Epidermal melanocyte (primary cell): ENCODE measurements at regions not wholly inside any gene's neighbourhood (a gene's known extent, or its start where the extent isn't known, plus 50 kb on each side); places are given as distances from the start of the nearest gene placed in this dataset.
"Not testable (repeated sequence)": the region's sequence is repeated elsewhere in the genome, so short reads cannot be mapped to it uniquely, and the experiment has no call there.

Source experiments
- DNase-seq: peaks from one replicate; pipeline ENCODE4 v3.0.0; 2011; ENCODE audit warnings: low spot score; ENCODE audit not compliant: insufficient read length

DNA sequence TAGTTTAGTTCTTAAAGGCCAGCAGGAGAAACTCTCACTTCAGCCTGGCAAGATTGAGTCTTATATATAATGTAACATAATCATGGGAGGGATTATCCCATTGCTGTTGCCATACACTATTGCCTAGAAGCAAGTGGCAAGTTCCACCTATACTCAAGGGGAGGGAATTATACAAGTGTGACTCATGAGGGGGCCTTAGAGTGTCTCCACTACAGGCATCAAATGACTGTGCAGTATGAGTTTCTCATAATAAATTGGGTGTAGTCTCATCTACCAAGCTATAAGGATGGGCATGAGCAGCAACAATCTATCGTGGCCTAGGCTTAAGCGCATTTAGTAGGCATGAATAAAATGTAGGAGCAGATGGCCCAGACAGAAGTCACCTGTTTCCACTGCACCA lies 89.1 kb upstream of the C1GALT1C1 start:
- no peak for DNase-seq

DNA sequence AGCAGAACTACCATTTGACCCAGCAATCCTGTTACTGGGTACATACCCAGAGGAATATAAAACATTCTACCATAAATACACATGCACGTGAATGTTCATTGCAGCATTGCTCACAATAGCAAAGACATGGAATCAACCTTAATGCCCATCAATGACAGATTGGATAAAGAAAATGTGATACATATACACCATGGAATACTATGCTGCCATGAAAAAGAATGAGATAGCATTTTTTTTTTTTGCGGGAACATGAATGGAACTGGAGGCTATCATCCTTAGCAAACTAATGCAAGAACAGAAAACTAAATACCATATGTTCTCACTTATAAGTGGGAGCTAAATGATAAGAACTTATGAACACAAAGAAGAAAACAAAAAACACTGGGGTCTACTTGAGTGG lies 72.5 kb upstream of the C1GALT1C1 start:
- not testable (repeated sequence) for DNase-seq

DNA sequence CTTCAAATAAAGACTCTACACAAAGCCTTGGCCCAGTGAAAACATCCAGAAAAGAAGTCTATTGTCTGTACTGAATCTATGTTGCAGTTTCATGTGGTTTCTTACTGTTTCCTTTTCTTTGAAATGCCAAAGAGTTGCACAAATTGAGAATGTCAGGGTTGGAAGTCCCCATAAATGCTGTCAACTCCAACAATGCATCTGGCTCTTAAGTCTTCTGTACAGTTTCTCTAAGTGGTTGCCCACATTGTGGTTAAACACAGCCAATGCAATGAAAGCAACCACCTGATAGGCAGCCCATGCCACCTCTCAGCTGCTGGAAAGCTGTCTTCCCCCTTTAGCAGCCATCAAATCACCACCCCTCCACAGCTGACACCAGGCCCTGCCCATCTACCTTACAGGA lies 67.2 kb upstream of the C1GALT1C1 start:
- no peak for DNase-seq

DNA sequence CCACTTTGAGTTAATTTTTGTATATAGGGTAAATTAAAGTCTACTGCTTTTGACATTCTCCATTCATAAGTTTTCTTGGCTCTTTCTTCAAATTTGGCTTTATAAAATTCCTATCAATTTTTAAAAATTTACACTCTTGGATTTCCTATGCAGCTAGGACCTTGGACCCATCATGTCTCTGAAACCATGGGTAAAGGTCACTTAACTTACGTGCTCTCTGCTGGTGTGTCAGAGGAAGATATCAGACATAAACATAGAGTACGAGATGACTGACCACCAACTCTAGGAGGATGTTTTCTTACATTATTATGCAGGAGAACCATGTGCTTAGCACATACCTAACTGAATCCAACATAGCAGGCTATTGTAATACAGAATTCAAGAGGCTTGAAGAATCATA lies 62.5 kb upstream of the C1GALT1C1 start:
- no peak for DNase-seq

DNA sequence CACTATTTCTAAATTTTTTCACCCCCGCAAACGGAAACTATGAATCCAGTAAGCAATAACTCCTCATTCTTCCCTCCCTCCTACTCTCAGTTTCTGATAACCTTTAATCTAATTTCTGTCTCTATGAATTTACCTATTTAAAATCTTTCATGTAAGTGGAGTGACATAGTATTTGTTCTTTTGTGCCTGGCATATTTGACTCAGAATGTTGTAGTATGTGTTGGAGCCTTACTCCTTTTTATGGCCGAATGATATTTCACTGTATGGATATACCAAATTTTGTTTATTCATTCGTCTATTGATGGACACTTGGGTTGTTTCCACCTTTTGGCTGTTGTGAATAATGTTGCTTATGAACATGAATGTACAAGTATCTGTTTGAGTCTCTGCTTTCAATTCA lies 61.1 kb upstream of the C1GALT1C1 start:
- DNase-seq, result no peak

DNA sequence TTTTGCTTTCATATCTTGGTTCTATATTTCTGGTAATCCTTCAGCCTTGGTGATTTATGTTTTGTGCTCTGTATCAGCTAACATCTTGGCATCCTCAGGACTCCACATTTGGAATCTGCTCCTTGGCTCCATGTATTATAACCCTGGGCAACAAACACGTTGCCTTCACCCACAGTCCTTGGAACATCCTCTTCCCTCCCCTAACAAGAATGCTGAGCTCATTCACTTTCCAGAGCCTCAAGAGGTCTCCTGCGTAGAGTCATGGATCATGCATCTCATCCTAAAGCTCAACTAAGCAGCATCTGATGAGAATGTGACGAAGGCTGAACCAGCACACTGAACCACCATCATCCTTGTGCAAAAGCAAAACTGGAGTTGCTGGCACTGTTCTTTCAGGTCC lies 60.5 kb upstream of the C1GALT1C1 start:
- no peak for DNase-seq

DNA sequence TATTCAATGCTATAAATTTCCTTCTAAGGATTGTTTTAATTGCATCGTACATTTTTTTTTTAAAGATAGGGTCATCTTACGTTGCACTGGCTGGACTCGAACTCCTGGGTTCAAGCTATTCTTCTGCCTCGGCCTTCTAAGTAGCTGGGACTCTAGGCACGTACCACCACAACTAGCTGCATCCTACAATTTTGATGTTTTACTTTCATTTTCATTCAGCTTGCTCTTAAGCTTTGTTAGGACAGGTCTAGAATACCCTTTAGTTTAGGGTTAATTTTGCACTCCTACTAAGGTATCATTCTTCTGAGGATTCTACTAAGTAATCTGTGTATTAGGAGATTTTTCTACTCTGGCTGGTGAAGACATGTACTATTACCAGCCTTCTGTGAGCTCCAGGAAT lies 50.2 kb upstream of the C1GALT1C1 start:
- DNase-seq, result no peak
